WTC11 (cell line): ENCODE measurements at regions not wholly inside any gene's neighbourhood (a gene's known extent, or its start where the extent isn't known, plus 50 kb on each side); places are given as distances from the start of the nearest gene placed in this dataset.

Experiments used
- HMGXB4 ChIP-seq: sonication (generic); formaldehyde crosslinking; IDR thresholded peaks from 2 replicates; pipeline ENCODE4 v1.8.1; 2023; ENCODE audit warnings: mild to moderate bottlenecking, moderate library complexity, missing genetic modification reagents
- TCF7 ChIP-seq: sonication (generic); formaldehyde crosslinking; IDR thresholded peaks from 2 replicates; pipeline ENCODE4 v1.8.0; 2022; ENCODE audit warnings: mild to moderate bottlenecking, low read depth, missing genetic modification reagents, moderate library complexity
- ZBTB21 ChIP-seq: sonication (generic); formaldehyde crosslinking; IDR thresholded peaks from 2 replicates; pipeline ENCODE4 v1.8.1; 2023; ENCODE audit warnings: mild to moderate bottlenecking, missing genetic modification reagents, borderline replicate concordance
- ZNF138 ChIP-seq: sonication (generic); formaldehyde crosslinking; conservative IDR thresholded peaks from 2 replicates; pipeline ENCODE4 v1.8.1; 2022; ENCODE audit warnings: mild to moderate bottlenecking, moderate library complexity, missing genetic modification reagents
- TF ChIP-seq, protein P1 (sequence below): fragments of 200-600 bp; IDR thresholded peaks from 2 replicates; pipeline ENCODE4 v1.8.0; 2022; ENCODE audit warnings: antibody characterized with exemption

GRCh38 chr4:116023049-116023448, 909.6 kb upstream of the NDST4 start:
- TF ChIP-seq, protein P1, sequence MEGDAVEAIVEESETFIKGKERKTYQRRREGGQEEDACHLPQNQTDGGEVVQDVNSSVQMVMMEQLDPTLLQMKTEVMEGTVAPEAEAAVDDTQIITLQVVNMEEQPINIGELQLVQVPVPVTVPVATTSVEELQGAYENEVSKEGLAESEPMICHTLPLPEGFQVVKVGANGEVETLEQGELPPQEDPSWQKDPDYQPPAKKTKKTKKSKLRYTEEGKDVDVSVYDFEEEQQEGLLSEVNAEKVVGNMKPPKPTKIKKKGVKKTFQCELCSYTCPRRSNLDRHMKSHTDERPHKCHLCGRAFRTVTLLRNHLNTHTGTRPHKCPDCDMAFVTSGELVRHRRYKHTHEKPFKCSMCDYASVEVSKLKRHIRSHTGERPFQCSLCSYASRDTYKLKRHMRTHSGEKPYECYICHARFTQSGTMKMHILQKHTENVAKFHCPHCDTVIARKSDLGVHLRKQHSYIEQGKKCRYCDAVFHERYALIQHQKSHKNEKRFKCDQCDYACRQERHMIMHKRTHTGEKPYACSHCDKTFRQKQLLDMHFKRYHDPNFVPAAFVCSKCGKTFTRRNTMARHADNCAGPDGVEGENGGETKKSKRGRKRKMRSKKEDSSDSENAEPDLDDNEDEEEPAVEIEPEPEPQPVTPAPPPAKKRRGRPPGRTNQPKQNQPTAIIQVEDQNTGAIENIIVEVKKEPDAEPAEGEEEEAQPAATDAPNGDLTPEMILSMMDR, result no peak
- TF ChIP-seq TCF7 (CRISPR knock-in tag), result no peak
- TF ChIP-seq HMGXB4 (CRISPR knock-in tag), result no peak
- no peak for TF ChIP-seq ZBTB21 (CRISPR knock-in tag)
- no peak for TF ChIP-seq ZNF138 (CRISPR knock-in tag)
